GM23338 (cell line): ENCODE measurements at regions not wholly inside any gene's neighbourhood (a gene's known extent, or its start where the extent isn't known, plus 50 kb on each side); places are given as distances from the start of the nearest gene placed in this dataset.

ENCODE experiments used
- CTCF ChIP-seq, 2 experiments: fragments of 200-600 bp in 1 of 2; sonication (generic) in 1 of 2; conservative IDR thresholded peaks; 2 replicates each; pipeline versions ENCODE4 v1.5.1 to v1.6.1; 2016 to 2017; ENCODE audit warnings: antibody characterized with exemption in 2 of 2, low read depth in 2 of 2, mild to moderate bottlenecking in 2 of 2, moderate library complexity in 1 of 2
- EZH2 ChIP-seq: fragments of 200-600 bp; sonication (generic); IDR thresholded peaks from one replicate; pipeline ENCODE4 v1.8.0; 2017; ENCODE audit warnings: antibody characterized with exemption, mild to moderate bottlenecking, low read depth; ENCODE audit not compliant: unreplicated experiment
- EZH2phosphoT487 ChIP-seq: fragments of 200-600 bp; sonication (generic); IDR thresholded peaks from one replicate; pipeline ENCODE4 v1.8.1; 2018; ENCODE audit warnings: antibody characterized with exemption; ENCODE audit not compliant: unreplicated experiment
- NANOG ChIP-seq: IDR thresholded peaks from 2 replicates; pipeline ENCODE4 v1.6.1; 2016; ENCODE audit warnings: antibody characterized with exemption, borderline replicate concordance
- POLR2AphosphoS5 ChIP-seq: IDR thresholded peaks from 2 replicates; pipeline ENCODE4 v1.6.1; 2016; ENCODE audit warnings: antibody characterized with exemption, low read depth
- REST ChIP-seq: IDR thresholded peaks from one replicate; pipeline ENCODE4 v1.6.1; 2018; ENCODE audit warnings: antibody characterized with exemption; ENCODE audit not compliant: unreplicated experiment

- TF ChIP-seq CTCF (conservative IDR thresholded peaks at IDR 0.05; ENCODE audit: low read depth in 2 of 2) (no peak), EZH2 (no peak), POLR2AphosphoS5 (no peak), REST (no peak), EZH2phosphoT487 (no peak), NANOG (no peak)
Observed at GRCh38 chr1:234702342-234703000, 92.5 kb upstream of the IRF2BP2 start.
